HEK293 (cell line): ENCODE measurements at regions not wholly inside any gene's neighbourhood (a gene's known extent, or its start where the extent isn't known, plus 50 kb on each side); places are given as distances from the start of the nearest gene placed in this dataset.

Source experiments
- ZNF211 ChIP-seq: fragments of 450-650 bp; formaldehyde crosslinking; IDR thresholded peaks from 2 replicates; pipeline ENCODE4 v1.5.1; 2016; ENCODE audit warnings: low read depth, missing biosample characterization, missing genetic modification characterization
- TF ChIP-seq, protein P1 (sequence below): fragments of 450-650 bp; formaldehyde crosslinking; IDR thresholded peaks from 2 replicates; pipeline ENCODE4 v1.5.1; 2016; ENCODE audit warnings: missing biosample characterization, missing genetic modification characterization

DNA sequence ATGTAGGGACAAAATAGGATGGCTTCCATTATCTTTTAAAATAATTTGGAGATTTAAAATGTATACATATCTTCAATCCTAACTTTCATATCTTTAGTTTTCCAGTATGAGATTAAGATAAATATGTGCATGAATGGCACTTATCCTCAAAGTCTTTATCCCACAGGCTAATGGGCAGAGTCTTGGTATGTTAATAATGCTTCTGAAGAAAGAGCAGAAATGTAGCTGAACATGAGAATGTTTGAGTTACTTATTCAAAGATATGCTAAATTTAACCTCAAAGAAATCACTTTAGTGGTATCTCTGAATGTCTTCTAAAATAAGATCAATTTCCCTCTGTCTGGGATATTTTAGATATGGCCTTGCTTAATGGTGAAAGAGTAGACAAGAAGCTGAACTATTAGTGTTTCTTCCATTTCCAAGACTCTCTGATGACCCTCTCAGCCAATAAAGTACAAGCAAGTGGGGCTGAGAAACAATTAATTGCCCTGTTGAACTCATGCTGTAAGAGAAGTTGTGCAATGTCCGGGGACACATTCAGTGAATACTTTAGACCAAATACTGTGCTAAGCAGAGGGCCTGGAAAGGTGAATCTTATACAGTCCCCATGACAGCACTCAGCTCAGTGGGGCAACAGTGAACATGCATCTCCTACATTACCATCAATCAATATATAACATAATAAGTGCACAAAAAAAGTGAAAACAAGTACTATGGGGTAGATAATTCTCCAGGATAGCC lies 50.0 kb upstream of the ADAMTSL1 start (continued):
- TF ChIP-seq, protein P1, sequence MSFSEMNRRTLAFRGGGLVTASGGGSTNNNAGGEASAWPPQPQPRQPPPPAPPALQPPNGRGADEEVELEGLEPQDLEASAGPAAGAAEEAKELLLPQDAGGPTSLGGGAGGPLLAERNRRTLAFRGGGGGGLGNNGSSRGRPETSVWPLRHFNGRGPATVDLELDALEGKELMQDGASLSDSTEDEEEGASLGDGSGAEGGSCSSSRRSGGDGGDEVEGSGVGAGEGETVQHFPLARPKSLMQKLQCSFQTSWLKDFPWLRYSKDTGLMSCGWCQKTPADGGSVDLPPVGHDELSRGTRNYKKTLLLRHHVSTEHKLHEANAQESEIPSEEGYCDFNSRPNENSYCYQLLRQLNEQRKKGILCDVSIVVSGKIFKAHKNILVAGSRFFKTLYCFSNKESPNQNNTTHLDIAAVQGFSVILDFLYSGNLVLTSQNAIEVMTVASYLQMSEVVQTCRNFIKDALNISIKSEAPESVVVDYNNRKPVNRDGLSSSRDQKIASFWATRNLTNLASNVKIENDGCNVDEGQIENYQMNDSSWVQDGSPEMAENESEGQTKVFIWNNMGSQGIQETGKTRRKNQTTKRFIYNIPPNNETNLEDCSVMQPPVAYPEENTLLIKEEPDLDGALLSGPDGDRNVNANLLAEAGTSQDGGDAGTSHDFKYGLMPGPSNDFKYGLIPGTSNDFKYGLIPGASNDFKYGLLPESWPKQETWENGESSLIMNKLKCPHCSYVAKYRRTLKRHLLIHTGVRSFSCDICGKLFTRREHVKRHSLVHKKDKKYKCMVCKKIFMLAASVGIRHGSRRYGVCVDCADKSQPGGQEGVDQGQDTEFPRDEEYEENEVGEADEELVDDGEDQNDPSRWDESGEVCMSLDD (tag by site-specific recombination): no peak
- TF ChIP-seq ZNF211: no peak
